GM21576 (cell line): ENCODE measurements at regions not wholly inside any gene's neighbourhood (a gene's known extent, or its start where the extent isn't known, plus 50 kb on each side); places are given as distances from the start of the nearest gene placed in this dataset.
"Not testable (repeated sequence)": the region's sequence is repeated elsewhere in the genome, so short reads cannot be mapped to it uniquely, and the experiment has no call there.

Source experiments
- ATAC-seq: cut with Tn5 transposase; IDR thresholded peaks from one replicate; pipeline ENCODE4 v1.9.1; 2021; ENCODE audit warnings: mild to moderate bottlenecking, moderate library complexity; ENCODE audit not compliant: unreplicated experiment

DNA sequence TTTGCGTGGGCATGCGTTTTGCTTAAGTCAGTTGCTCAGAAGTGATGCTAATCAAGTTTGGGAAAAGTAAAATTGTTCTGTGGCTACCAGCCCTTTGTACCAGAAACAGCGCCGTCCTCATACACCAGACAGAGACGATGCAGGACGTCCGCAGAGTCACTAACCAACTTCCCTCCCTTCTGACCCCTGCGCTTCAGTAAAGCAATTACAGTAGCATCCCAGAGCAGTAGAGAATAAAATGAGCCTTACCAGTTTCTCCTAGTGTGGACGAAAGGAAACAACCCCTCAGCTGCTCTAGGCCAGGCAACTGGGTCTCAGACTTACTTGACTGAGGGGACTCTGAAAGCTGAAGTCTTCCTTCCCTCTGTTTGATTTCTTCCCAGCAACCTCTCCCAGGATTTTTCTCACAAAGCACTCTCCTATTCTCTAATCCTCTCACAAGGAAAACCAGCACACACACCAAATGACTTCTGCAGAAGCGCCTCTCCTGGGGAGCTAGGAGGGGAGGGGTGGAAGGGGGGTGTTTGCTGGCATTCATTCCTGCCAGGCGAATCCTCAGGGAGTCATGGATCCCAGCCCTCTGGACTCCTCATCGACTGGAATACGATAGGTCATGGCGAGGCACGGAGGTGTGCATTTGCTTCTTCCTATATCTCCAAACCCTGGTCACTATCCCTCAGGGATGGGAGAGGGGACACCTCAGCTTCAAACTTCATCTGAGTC, 56.0 kb upstream of the MID1 start:
- no peak for ATAC-seq

DNA sequence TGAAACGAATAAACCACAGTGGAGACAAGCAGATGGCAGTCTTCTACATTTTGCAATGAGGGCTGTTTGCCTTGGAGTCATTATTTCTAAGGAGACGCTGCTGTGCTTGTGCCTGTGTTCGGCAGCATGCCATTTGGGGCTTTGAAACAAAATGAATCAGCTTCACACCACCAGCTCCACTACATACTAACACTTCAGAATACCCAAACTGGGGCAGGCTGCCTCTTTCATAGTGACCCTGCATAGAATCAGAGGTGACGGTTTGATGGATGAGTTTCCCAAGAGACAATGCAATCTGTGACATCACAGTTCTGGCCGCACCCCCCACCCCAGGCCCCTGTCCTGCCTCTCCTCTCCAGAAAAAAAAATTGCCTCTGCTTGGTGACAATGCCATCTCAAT, 57.1 kb upstream of the MID1 start:
- ATAC-seq = no peak

DNA sequence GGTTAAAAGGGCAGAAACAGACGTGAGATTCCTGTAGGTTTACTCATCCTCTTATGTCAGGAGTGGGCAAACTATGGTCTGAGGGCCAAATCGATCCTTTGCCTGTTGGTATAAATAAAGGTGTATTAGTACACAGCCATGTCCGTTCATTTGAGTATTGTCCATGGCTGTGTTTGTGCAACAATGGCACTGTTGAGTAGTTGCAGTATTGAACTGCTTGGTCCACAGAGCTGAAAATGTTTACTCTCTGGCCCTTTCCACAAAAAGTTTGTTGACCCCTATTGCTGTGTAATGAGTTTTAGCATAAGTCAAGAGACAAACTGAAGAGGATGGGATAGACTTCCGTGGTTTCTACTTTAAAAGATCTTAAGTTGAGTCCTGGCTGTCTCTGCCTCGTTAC, 59.0 kb upstream of the MID1 start:
- ATAC-seq = no peak

DNA sequence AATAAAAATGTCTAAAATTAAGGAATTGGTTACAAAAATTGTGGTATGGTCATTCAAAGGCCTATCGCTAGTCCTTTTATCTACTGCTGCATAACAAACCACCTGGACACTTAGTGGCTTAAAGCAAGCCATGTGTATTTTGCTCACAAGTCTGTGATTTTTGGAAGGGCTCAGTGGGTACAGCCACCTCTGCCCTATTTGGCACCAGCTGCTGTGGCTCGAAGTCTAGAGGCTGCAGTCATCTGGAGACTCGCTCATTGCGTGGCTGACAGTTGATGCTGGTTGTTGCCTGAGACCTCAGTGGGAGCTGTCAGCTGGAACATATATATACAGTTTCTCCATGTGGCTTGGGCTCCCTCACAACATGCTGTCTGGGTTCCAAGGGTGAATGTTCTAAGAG, 60.8 kb upstream of the MID1 start:
- no peak for ATAC-seq

DNA sequence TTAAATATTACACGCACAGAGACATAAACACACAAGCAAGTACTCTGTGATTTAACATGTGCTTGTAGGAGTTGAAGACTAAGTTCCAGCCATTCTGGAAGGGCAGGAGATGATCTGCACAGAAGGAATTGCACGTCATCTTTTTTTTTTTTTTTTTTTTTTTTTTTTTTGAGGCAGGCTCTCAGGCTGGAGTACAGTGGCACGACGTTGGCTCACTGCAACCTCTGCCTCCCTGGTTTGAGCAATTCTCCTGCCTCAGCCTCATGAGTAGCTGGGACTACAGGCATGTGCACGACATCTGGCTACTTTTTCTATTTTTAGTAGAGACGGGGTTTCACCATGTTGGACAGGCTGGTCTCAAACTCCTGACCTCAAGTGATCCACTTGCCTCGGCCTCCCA, 63.2 kb upstream of the MID1 start:
- not testable (repeated sequence) for ATAC-seq

DNA sequence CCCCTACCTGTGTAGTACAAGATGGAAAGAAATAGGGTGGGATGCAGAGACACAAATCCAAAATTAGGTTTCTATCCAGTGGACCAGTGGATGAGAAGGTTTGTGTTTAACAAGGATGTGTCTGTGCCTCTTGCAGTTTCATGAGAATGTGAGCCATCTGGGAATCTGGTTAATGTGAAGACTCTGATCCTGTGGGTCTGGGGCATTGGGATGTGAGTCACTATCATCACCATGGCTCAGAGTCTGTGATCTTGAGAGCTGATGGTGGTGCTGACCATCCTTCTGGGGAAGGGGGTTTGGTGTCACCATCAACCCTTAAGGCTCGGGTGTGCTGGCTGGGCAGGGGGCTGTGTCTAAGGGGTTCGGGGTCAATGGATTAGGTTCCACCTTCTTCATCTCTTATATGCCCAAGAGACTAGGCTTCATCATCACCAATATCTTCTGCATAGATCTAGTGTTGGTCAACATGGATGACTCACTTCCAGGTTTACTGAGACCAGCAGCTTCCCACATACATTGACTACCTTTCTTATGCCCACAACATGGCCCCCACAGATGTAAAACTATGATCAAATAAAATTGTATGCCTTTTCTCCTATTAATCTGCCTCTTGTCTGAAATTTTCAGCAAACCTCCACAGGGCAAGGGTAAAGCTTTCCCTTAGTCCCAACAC, 65.7 kb upstream of the MID1 start:
- no peak for ATAC-seq

DNA sequence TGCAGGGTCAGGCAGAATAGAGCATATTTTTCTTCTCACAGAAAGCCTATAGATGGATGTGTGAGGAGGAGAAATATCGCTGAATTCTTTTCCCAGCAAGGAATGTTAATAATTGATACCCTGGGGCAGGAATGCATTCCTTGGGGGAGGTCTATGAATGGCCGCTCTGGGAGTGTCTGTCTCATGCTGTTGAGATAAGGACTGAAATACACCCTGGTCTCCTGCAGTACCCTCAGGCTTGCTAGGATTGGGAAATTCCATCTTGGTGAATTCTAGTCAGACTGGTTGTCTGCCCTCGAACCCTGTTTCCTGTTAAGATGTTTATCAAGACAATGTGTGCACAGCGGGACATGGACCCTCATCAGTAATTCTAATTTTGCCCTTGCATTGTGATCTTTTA, 71.4 kb upstream of the MID1 start:
- ATAC-seq = not testable (repeated sequence)

DNA sequence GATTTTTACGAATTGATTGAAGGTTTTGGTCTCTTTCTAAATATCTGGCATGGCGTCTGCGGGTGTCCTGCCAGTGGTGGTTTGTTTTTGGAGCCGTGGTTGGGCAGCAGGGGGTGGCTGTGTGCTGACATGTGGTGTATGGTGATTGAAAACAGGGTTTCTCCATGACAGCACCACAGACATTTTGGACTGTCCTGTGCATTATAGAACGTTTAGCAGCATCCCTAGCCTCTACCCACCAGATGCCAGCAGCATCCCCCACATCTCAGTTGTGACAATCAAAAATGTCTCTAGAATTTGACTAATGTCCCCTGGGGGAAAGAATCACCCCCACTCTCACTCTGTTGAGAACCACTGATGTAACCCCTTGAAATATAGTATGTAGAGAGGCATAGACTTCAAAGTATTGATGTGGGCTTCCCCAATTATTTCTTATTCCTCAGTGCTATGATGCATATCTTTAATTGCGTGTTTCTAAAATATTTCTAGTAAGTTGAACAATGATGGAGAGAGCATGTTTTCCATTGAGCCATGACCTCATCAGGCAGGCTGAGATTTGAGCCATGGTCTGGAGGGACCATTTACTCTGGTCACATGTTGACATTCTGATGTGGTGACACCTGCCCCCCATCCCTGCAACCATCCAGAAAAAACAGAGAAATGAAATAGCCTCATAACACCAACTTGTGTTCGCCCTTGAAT, 77.4 kb upstream of the MID1 start:
- no peak for ATAC-seq

DNA sequence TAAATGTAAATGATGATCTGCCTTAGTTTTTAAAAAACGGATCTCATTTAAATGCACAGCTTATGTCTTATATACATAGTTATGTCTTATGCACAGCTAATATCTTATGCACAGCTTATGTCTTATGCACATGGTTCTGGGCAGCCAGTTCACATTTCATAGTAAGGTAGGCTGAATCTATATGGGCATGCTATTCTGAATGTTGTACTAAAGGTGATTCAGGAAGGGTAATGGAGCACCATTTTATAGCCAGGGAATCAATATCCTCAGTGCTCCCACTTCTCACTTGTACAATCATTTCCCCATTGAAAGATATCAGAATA, 77.9 kb upstream of the MID1 start:
- no peak for ATAC-seq

DNA sequence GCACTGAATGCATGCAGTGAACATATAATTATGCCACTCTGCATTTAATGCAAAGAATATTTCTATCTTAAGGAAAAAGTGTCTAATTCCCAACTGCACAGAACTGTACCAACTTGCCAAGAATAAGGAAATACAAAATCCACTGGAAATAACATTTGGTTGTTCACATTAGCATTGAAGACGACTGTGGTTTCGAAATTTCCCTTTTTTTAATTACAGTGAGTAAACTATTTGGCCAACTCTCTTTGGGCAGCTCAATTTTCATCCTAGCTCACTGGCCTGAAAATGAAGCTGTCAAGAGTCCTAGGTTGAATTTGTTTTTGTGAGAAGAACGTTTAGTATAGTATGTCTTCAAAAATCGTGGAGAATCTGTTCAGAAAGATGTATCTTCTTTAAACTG, 81.6 kb upstream of the MID1 start:
- no peak for ATAC-seq

DNA sequence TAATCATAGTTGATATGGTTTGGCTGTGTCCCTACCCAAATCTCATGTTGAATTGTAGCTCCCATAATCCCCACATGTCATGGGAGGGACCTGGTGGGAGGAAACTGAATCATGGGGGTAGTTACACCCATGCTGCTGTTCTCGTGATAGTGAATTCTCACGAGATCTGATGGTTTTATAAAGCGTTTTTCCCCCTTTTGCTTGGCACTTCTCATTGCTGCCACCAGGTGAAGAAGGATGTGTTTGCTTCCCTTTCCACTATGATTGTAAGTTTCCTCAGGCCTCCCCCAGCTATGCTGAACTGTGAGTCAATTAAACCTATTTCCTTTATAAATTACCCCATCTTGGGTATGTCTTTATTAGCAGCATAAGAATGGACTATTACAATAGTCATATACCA, 86.0 kb upstream of the MID1 start:
- ATAC-seq = not testable (repeated sequence)

DNA sequence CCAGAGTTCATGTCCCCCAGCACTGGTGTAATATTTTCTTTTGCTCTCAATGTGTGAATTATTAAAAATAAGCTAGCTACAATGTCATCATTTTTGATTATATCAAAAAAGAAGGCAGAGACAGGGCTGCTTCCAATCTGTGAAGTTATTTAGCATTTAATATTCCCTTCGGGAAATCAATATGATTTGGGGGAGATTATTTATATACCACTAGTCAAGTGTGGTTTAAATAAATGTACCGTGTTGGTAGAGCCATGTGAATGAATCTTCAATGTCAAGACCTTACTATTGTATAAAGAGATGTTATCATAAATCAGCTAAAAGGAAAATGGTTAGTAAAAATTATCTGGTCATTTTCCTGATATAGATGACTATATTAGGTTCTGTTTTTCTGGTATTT, 87.4 kb upstream of the MID1 start:
- no peak for ATAC-seq

DNA sequence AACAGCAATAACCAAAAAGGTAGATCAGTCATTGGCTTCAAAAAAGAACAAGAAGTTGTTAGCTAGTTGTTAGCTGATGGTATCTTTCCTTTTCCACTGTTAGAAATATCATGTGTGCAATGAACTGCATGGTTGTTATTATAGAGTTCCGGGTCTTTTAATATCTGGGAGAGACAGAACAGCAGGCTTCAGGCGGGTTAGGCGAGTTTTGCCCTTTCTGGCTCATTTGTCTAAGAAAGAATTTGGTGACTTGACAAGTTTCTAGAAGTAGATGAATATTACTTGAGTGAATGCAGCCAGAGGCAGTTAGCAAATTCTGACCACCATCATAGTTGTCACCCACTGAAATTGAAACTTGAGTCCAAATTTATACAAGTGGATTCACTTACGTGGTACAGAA, 88.9 kb upstream of the MID1 start:
- no peak for ATAC-seq

DNA sequence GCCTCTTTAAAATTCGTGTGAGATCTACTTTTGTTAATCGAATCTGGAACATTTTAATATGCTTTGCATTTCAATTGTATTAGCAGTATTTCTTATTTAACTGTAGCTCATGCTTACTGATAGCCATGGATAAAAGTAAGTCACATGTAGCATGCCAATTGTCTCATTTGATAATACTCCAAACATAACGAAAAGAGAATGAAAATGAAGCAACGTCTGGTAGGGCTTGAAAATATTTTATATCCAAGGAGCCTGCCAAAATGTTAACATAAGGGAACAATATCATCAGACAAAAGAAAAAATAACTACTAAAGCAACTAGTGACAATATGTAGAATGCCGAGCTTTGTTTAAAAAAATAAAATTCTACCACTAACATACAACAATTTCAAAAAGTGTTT, 94.1 kb upstream of the MID1 start:
- no peak for ATAC-seq

DNA sequence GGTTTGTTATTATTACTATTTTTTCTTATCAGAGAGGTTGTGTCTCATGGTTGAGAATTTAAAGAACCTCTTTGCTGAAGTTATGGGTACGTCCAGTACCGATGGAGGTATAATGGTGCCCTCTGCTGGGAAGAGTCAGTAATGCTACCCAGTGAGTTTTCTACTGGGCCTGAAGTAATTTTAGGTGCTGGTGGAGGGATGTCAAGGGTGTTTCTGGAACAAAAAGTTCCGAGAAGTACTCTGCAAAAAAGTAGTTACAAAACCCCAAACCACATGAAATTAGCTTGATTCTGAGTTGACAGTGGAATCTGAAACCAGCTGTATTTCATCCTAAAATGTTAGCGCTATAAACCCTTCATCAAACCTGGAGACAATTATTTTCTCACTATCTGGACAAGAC, 102.5 kb upstream of the MID1 start:
- peak; percentile 75 for ATAC-seq

DNA sequence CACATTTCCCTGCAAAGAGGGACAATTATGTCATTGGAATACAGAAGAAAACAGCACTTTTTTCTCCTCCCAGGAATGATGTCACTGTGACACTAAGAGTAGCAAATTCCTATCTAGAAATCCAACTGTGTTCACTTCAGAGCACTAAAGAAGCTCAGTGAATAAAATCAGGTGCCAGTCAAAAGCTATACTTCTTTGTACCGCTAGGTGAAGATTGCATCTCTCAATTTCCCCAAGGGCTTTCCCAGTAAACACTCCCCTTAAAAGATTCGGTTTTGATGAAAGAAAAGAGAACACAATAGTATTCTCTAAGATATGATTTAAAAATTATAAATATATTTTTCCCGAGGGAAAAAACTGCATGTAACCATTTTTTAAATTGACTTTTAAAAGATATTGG, 104.7 kb upstream of the MID1 start:
- ATAC-seq = no peak

DNA sequence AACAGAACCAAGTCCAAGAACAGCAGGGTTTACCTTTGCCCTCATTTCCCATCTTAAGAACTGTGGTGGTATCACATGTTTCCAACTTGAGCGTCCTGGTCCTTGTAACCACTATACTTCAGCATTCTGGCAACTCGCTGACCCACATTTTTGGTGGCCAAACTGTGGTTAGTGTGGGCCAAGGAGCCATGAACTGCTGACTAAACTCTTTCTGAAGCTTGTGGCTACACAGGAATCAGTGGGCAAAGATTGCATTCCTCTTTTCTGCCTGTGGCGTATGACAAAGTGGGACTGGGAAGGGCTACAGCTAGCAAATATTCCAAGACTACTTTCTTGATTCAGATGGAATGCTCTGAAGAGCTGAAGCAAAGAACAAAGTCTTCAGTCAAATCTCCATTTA, 106.3 kb upstream of the MID1 start:
- ATAC-seq = no peak

DNA sequence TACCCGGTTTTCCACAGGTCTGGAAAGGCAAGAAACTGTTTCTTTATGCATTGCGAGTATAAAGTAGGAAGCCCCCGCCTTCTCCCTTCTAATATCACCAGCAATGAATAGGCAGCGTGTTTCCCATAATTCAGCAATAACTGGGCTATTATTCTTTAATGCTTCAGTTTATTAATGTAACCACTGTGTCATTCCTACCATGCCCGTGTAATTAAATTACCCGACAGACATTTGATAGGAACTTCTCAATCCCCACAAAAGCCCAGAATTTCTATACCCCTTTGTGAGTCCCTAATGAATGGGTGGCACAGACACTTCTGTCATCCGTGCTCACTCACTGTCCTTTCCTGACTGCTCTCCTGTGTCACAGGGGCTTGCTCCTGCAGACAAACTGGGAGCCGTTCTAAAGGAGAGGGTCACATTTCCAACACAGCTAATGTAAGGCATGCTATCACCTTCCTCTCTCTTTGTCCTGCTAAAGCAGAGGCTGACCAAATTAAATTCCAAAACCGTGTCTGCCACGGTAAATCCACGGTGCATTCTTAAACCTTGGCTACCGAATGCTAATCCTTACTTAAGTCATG, 108.5 kb upstream of the MID1 start:
- ATAC-seq = no peak

DNA sequence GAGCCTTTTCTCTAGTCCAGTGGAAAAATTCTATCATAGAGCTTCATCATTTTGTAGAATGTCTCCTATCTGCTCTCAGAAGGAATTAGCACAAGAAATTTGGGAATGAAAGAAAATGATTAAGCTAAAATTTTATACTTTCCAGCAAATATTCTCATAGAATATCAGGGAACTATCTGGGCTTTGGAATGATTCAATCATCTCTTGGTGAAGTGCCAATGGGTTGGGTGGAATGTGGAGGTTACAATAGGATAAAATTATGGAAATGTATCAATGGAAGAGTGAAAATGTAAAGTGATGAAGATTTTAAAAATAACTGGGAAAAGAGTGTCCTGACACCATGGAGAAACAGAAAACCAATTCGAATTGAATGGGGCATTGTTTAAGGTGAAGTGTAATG, 119.0 kb upstream of the MID1 start:
- no peak for ATAC-seq

DNA sequence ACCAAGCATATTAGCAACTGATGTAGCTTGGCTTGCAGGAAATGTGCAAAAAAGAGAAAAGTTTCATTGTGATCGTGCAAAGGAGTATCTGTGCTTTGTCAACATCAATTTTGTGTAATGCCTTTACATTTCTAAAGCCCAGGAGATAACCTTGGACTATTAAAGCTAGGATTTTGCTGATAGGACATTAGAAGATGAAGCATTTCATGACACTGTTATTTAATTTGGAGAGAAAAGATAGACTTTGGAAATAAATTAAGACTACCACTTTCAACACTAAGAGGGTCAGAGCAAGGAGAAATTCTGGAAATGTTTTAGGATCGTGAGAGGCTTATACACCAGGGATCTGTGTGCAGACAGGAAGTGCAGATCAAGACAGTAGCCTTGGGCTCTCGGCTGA, 120.6 kb upstream of the MID1 start:
- no peak for ATAC-seq

DNA sequence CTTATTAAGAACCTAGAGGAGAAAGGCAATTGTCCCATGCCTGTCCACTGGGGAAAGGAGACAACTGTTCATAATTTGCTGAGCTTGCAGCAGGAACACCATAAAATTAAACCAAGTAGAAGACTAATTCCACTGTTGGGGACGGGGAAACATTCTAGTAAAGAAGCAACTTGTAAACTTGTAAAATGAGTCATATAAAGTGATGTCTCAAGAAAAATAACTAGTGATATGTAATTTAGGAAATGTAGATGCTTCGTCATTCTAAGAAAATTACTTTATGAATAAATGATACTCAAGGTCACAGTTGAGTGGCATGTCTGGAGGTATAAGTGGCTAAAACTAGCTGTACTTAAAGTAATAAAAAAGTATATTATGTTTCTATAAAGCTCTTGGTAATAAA, 121.2 kb upstream of the MID1 start:
- ATAC-seq = no peak

DNA sequence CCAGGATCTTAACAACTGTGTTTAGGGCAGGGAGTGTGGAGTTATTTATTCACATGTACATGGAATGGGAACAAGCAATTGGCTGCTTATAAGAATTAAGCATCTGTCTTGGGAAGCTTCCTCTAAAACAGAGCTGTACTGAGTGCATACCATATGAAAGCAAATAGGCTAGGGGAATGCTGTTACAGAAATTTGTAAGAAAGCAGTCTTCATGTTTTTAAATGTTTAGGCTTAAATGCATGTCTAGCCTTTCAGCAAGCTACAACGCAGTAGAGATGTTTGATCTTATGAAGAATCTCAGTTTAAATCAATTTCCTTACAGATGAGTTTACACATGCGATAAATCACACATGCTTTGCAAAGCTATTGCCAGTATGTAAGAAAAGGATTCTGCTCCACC, 123.1 kb upstream of the MID1 start:
- no peak for ATAC-seq
